T-helper 1 cell treated with Interleukin-12 subunit alpha and Interleukin-12 subunit beta and Interleukin-4 antibody, amounts not matched to agents 30 μg/mL and 1 μg/mL, for 36 hours (primary cell): ENCODE measurements at regions not wholly inside any gene's neighbourhood (a gene's known extent, or its start where the extent isn't known, plus 50 kb on each side); places are given as distances from the start of the nearest gene placed in this dataset.

ENCODE experiments used
- H3K27ac Mint-ChIP-seq: one replicate; pipeline ENCODE4 v1.8.0; 2021; ENCODE audit warnings: mild to moderate bottlenecking, mixed read lengths
- H3K27me3 Mint-ChIP-seq: one replicate; pipeline ENCODE4 v1.8.0; 2021; ENCODE audit warnings: low read depth, mixed read lengths
- H3K36me3 Mint-ChIP-seq: one replicate; pipeline ENCODE4 v1.8.0; 2021; ENCODE audit warnings: low read depth, mixed read lengths
- H3K4me1 Mint-ChIP-seq: one replicate; pipeline ENCODE4 v1.8.0; 2021; ENCODE audit warnings: low read depth, mixed read lengths
- H3K4me3 Mint-ChIP-seq: one replicate; pipeline ENCODE4 v1.8.0; 2021; ENCODE audit warnings: mild to moderate bottlenecking, moderate library complexity, mixed read lengths
- H3K9me3 Mint-ChIP-seq: one replicate; pipeline ENCODE4 v1.8.0; 2021; ENCODE audit warnings: mixed read lengths

DNA sequence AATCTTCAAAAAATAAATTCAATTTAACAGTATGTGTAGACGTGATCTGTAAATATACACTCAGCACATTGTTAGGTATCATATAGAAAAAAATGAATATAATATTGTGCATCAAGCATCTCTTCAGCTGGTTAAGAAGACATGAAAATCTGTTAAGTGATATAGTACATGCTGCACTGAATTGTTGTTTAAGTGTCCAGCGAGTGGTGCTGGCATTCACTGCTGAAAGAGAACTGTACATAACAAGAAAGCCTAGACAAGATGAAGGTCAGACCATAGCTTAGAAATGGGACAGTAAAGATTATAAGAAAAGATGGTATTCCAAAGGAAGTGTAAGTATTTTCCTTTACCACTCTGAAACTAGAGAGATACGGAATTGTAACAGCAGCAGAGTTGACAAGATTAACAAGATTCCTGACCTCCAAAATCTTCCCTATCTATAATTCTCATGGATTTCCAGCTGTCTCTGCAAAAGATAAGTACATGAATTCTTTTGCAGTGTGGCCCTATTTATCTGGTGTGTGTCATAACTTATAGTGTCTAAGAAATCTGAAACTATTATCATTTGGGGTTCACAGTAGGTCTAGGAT, 198.6 kb downstream of the FLRT2 start:
- Mint-ChIP-seq H3K27me3 (no peaks in the 10 kb centered on the region), H3K36me3 (no peaks in the 10 kb centered on the region), H3K9me3 (no peaks in the 10 kb centered on the region), H3K4me3 (no peak overlapping the region), H3K27ac (no peak overlapping the region), H3K4me1 (no peaks in the 10 kb centered on the region)

DNA sequence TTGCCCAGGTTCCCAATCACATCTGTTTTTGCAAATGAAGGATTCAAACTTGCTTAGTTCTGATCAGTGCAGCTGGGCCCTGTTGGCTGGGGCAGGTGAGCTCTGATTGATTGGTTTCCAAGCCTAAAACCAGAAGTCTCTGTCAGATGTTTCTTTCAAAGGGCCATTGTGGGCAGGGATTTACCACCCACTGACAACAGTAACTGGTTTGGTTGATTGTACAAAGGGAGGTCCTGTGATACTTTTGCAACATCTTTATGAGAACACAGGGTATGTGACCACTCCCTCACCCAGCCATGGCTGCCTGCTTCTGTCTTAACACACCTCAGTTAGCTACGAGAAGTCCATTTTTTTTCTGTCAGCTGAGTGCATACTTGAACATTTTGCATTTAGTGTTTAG, 184.1 kb downstream of the FLRT2 start:
- no peak overlapping the region for H3K4me3 Mint-ChIP-seq
- H3K27ac Mint-ChIP-seq: no peak overlapping the region
- no peaks in the 10 kb centered on the region for H3K4me1 Mint-ChIP-seq
- H3K9me3 Mint-ChIP-seq: peaks cover 9% of the 10 kb centered on the region
- H3K27me3 Mint-ChIP-seq: no peaks in the 10 kb centered on the region
- H3K36me3 Mint-ChIP-seq: no peaks in the 10 kb centered on the region

DNA sequence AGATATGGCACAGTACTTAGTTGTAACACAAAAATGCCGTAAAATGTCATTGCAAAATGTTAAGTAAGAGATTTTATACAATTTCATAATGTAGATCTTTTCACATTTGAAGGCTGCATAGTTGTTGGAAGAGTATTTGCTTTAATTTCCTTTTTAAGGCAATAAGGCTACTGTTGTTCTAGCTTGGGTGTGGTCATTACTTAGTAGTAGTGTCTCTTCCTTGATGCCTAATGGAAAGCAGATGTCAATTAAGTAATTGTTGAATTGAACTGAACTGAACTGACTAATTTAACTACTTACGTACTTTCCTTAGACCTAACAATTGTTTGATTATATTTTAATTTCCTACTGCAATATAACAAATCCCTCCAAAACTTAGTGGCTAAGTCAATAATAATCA, 181.7 kb downstream of the FLRT2 start:
- no peaks in the 10 kb centered on the region for H3K9me3 Mint-ChIP-seq
- no peaks in the 10 kb centered on the region for H3K4me1 Mint-ChIP-seq
- H3K4me3 Mint-ChIP-seq: no peak overlapping the region
- H3K36me3 Mint-ChIP-seq: no peaks in the 10 kb centered on the region
- H3K27me3 Mint-ChIP-seq: no peaks in the 10 kb centered on the region
- H3K27ac Mint-ChIP-seq: no peak overlapping the region
